Naive thymus-derived CD8-positive, alpha-beta T cell (primary cell): ENCODE measurements at regions not wholly inside any gene's neighbourhood (a gene's known extent, or its start where the extent isn't known, plus 50 kb on each side); places are given as distances from the start of the nearest gene placed in this dataset.
"Not testable (repeated sequence)": the region's sequence is repeated elsewhere in the genome, so short reads cannot be mapped to it uniquely, and the experiment has no call there.

Source experiments
- ATAC-seq, 2 donors: fragments of 150-1000 bp; cut with Tn5 transposase in 1 of 2; sonication (Bioruptor Pico), chemical (Tn5 transposase) in 1 of 2; 1 replicate in 1 of 2; 2 replicates in 1 of 2; pipeline ENCODE4 v1.10.0; 2021; ENCODE audit warnings: mild to moderate bottlenecking in 2 of 2, moderate library complexity in 2 of 2
- POLR2A ChIA-PET: fragments of 350-600 bp; sonication (Branson Sonifier 250); formaldehyde crosslinking; loops from one replicate; lab custom pipeline; 2021; ENCODE audit warnings: antibody characterized with exemption; lab: Charles Lee
- DNase-seq, 10 donors: peaks; one replicate each; pipeline versions ENCODE4 v3.0.0 to v3.0.0-alpha.2; 2020 to 2022
- H3K27ac Mint-ChIP-seq, 10 donors: one replicate each; pipeline ENCODE4 v1.8.0; 2020 to 2022; ENCODE audit warnings: mild to moderate bottlenecking in 10 of 10, mixed read lengths in 10 of 10, moderate library complexity in 4 of 10, inconsistent platforms in 1 of 10
- H3K27me3 Mint-ChIP-seq, 5 donors: one replicate each; pipeline ENCODE4 v1.8.0; 2021 to 2022; ENCODE audit warnings: mixed read lengths in 5 of 5
- H3K36me3 Mint-ChIP-seq, 3 donors: one replicate each; pipeline ENCODE4 v1.8.0; 2020 to 2022; ENCODE audit warnings: mixed read lengths in 3 of 3, mild to moderate bottlenecking in 2 of 3, inconsistent platforms in 1 of 3
- H3K4me1 Mint-ChIP-seq, 4 donors: one replicate each; pipeline ENCODE4 v1.8.0; 2021 to 2022; ENCODE audit warnings: mixed read lengths in 4 of 4
- H3K4me3 Mint-ChIP-seq, 10 donors: one replicate each; pipeline ENCODE4 v1.8.0; 2020 to 2022; ENCODE audit warnings: mild to moderate bottlenecking in 10 of 10, mixed read lengths in 10 of 10, moderate library complexity in 6 of 10, inconsistent platforms in 1 of 10
- H3K9me3 Mint-ChIP-seq, 9 donors: one replicate each; pipeline ENCODE4 v1.8.0; 2020 to 2022; ENCODE audit warnings: mixed read lengths in 9 of 9, mild to moderate bottlenecking in 3 of 9, inconsistent platforms in 1 of 9, moderate library complexity in 1 of 9

GRCh38 chrX:109902665-109903064 is 100.2 kb upstream of the TMEM164 start:
- Mint-ChIP-seq H3K27ac (no peak overlapping the region), H3K27me3 (peaks cover 0 to 4% (median 0%) of the 10 kb centered on the region in 5 donors), H3K36me3 (peaks cover 0 to 4% (median 0%) of the 10 kb centered on the region in 3 donors), H3K9me3 (peaks cover 0 to 9% (median 0%) of the 10 kb centered on the region in 9 donors), H3K4me1 (peaks cover 0 to 9% (median 1%) of the 10 kb centered on the region in 4 donors), H3K4me3 (no peak overlapping the region)
- POLR2A ChIA-PET, result no interaction called here
- ATAC-seq (no peak), DNase-seq (no peak)

GRCh38 chrX:109911046-109911445 is 91.9 kb upstream of the TMEM164 start:
- POLR2A ChIA-PET, result no interaction called here
- no peak for DNase-seq
- no peak overlapping the region for H3K27ac Mint-ChIP-seq
- no peaks in the 10 kb centered on the region for H3K27me3 Mint-ChIP-seq
- H3K36me3 Mint-ChIP-seq, result no peaks in the 10 kb centered on the region
- H3K4me1 Mint-ChIP-seq, result no peaks in the 10 kb centered on the region
- no peaks in the 10 kb centered on the region for H3K9me3 Mint-ChIP-seq
- no peak overlapping the region for H3K4me3 Mint-ChIP-seq
- no peak for ATAC-seq

- POLR2A ChIA-PET, result not testable (repeated sequence)
Observed at GRCh38 chrX:109912993-109913392, 89.9 kb upstream of the TMEM164 start.

GRCh38 chrX:109914114-109914849 is 88.6 kb upstream of the TMEM164 start:
- no peak for ATAC-seq
- H3K27ac Mint-ChIP-seq, result no peak overlapping the region
- no peaks in the 10 kb centered on the region for H3K27me3 Mint-ChIP-seq
- H3K36me3 Mint-ChIP-seq, result no peaks in the 10 kb centered on the region
- DNase-seq, result no peak
- no peaks in the 10 kb centered on the region for H3K9me3 Mint-ChIP-seq
- POLR2A ChIA-PET, result no interaction called here
- no peak overlapping the region for H3K4me3 Mint-ChIP-seq
- H3K4me1 Mint-ChIP-seq, result no peaks in the 10 kb centered on the region

More at GRCh38 chrX:109912993-109913392, 89.9 kb upstream of the TMEM164 start:
- not testable (repeated sequence) for H3K9me3 Mint-ChIP-seq, H3K36me3 Mint-ChIP-seq, ATAC-seq, H3K27ac Mint-ChIP-seq, DNase-seq, H3K27me3 Mint-ChIP-seq, H3K4me1 Mint-ChIP-seq, H3K4me3 Mint-ChIP-seq

GRCh38 chrX:109918753-109919152 is 84.2 kb upstream of the TMEM164 start:
- no peaks in the 10 kb centered on the region for H3K4me1 Mint-ChIP-seq
- H3K27ac Mint-ChIP-seq, result no peak overlapping the region
- DNase-seq (no peak), ATAC-seq (no peak)
- H3K4me3 Mint-ChIP-seq, result no peak overlapping the region
- H3K9me3 Mint-ChIP-seq, result no peaks in the 10 kb centered on the region
- POLR2A ChIA-PET, result no interaction called here
- H3K36me3 Mint-ChIP-seq, result no peaks in the 10 kb centered on the region
- no peaks in the 10 kb centered on the region for H3K27me3 Mint-ChIP-seq

GRCh38 chrX:109920325-109920724 is 82.6 kb upstream of the TMEM164 start:
- Mint-ChIP-seq H3K4me3 (no peak overlapping the region), H3K9me3 (no peaks in the 10 kb centered on the region), H3K27me3 (no peaks in the 10 kb centered on the region), H3K4me1 (no peaks in the 10 kb centered on the region), H3K27ac (no peak overlapping the region), H3K36me3 (no peaks in the 10 kb centered on the region)
- ATAC-seq (no peak), DNase-seq (no peak)
- POLR2A ChIA-PET, result no interaction called here

GRCh38 chrX:109920868-109921267 is 82.0 kb upstream of the TMEM164 start:
- no peak for ATAC-seq
- H3K4me1 Mint-ChIP-seq, result no peaks in the 10 kb centered on the region
- H3K27me3 Mint-ChIP-seq, result no peaks in the 10 kb centered on the region
- no peak for DNase-seq
- POLR2A ChIA-PET, result no interaction called here
- no peak overlapping the region for H3K27ac Mint-ChIP-seq
- H3K36me3 Mint-ChIP-seq, result no peaks in the 10 kb centered on the region
- no peak overlapping the region for H3K4me3 Mint-ChIP-seq
- no peaks in the 10 kb centered on the region for H3K9me3 Mint-ChIP-seq

- H3K27me3 Mint-ChIP-seq, result no peaks in the 10 kb centered on the region
- DNase-seq (no peak), ATAC-seq (no peak)
- no peaks in the 10 kb centered on the region for H3K36me3 Mint-ChIP-seq
- no peak overlapping the region for H3K4me3 Mint-ChIP-seq
- POLR2A ChIA-PET, result no interaction called here
- no peaks in the 10 kb centered on the region for H3K9me3 Mint-ChIP-seq
- H3K27ac Mint-ChIP-seq, result no peak overlapping the region
- no peaks in the 10 kb centered on the region for H3K4me1 Mint-ChIP-seq
Observed at GRCh38 chrX:109922190-109922589, 80.7 kb upstream of the TMEM164 start.

GRCh38 chrX:109925003-109925402 is 77.9 kb upstream of the TMEM164 start:
- H3K9me3 Mint-ChIP-seq, H3K27ac Mint-ChIP-seq, H3K4me3 Mint-ChIP-seq, POLR2A ChIA-PET, H3K27me3 Mint-ChIP-seq, H3K4me1 Mint-ChIP-seq, ATAC-seq, DNase-seq, H3K36me3 Mint-ChIP-seq: not testable (repeated sequence)

- Mint-ChIP-seq H3K27ac (no peak overlapping the region), H3K4me1 (no peaks in the 10 kb centered on the region), H3K36me3 (no peaks in the 10 kb centered on the region), H3K27me3 (no peaks in the 10 kb centered on the region), H3K9me3 (no peaks in the 10 kb centered on the region), H3K4me3 (no peak overlapping the region)
- POLR2A ChIA-PET, result no interaction called here
- DNase-seq (no peak), ATAC-seq (no peak)
Observed at GRCh38 chrX:109925656-109926055, 77.3 kb upstream of the TMEM164 start.

GRCh38 chrX:109926118-109926517 is 76.8 kb upstream of the TMEM164 start:
- H3K36me3 Mint-ChIP-seq, result no peaks in the 10 kb centered on the region
- no peak for ATAC-seq
- H3K9me3 Mint-ChIP-seq, result no peaks in the 10 kb centered on the region
- H3K4me1 Mint-ChIP-seq, result no peaks in the 10 kb centered on the region
- no peak for DNase-seq
- H3K27ac Mint-ChIP-seq, result no peak overlapping the region
- POLR2A ChIA-PET, result no interaction called here
- no peak overlapping the region for H3K4me3 Mint-ChIP-seq
- no peaks in the 10 kb centered on the region for H3K27me3 Mint-ChIP-seq

GRCh38 chrX:109926743-109927662 is 75.9 kb upstream of the TMEM164 start:
- Mint-ChIP-seq H3K36me3 (no peaks in the 10 kb centered on the region), H3K4me1 (no peaks in the 10 kb centered on the region), H3K9me3 (no peaks in the 10 kb centered on the region), H3K27ac (no peak overlapping the region), H3K27me3 (no peaks in the 10 kb centered on the region), H3K4me3 (no peak overlapping the region)
- ATAC-seq (no peak), DNase-seq (no peak)
- POLR2A ChIA-PET, result no interaction called here

GRCh38 chrX:109927663-109928273 is 75.1 kb upstream of the TMEM164 start:
- Mint-ChIP-seq H3K27me3 (no peaks in the 10 kb centered on the region), H3K4me1 (no peaks in the 10 kb centered on the region), H3K4me3 (no peak overlapping the region), H3K27ac (no peak overlapping the region), H3K9me3 (no peaks in the 10 kb centered on the region), H3K36me3 (no peaks in the 10 kb centered on the region)
- POLR2A ChIA-PET, result no interaction called here
- DNase-seq (no peak), ATAC-seq (no peak)
